Prostate gland (tissue), 2 donors: ENCODE measurements at regions not wholly inside any gene's neighbourhood (a gene's known extent, or its start where the extent isn't known, plus 50 kb on each side); places are given as distances from the start of the nearest gene placed in this dataset.

Source experiments
- DNase-seq: peaks from one replicate; pipeline ENCODE4 v3.0.0-alpha.2; 2019; ENCODE audit warnings: low spot score
- H3K27ac ChIP-seq, 2 donors: fragments of 200-600 bp; sonication (generic); 2 replicates each; pipeline ENCODE4 v1.5.1; 2017 to 2019
- H3K27me3 ChIP-seq: fragments of 200-600 bp; sonication (generic); replicated peaks from 2 replicates; pipeline ENCODE4 v1.5.1; 2019; ENCODE audit not compliant: insufficient read depth
- H3K36me3 ChIP-seq, 2 donors: fragments of 200-600 bp; sonication (generic); 1 replicate in 1 of 2; 2 replicates in 1 of 2; pipeline versions ENCODE4 v1.5.1 to v1.8.1; 2017 to 2019
- H3K4me1 ChIP-seq: fragments of 200-600 bp; sonication (generic); replicated peaks from 2 replicates; pipeline ENCODE4 v1.5.1; 2019
- H3K4me3 ChIP-seq, 2 donors: fragments of 200-600 bp; sonication (generic); 2 replicates each; pipeline ENCODE4 v1.5.1; 2017 to 2019
- H3K9me3 ChIP-seq: fragments of 200-600 bp; sonication (generic); 2 replicates; pipeline ENCODE4 v1.5.1; 2017
- CTCF ChIP-seq, 4 experiments: fragments of 200-600 bp in 2 of 4; fragments of 450-650 bp in 2 of 4; sonication (generic) in 2 of 4; IDR thresholded peaks; 1 replicate in 3 of 4; 2 replicates in 1 of 4; pipeline ENCODE4 v1.5.1; 2016 to 2019; ENCODE audit warnings: antibody characterized with exemption in 4 of 4, mild to moderate bottlenecking in 2 of 4, moderate library complexity in 2 of 4
- POLR2A ChIP-seq: fragments of 450-650 bp; IDR thresholded peaks from one replicate; pipeline ENCODE4 v1.6.1; 2016; ENCODE audit warnings: antibody characterized with exemption, mild to moderate bottlenecking
- POLR2AphosphoS5 ChIP-seq: sonication (generic); formaldehyde crosslinking; IDR thresholded peaks from one replicate; pipeline ENCODE4 v1.6.1; 2017; ENCODE audit warnings: antibody characterized with exemption
- WGBS: methylation state at CpG from one replicate; pipeline ENCODE4 v1.1.5; 2018; 5-methylcytosine and 5-hydroxymethylcytosine counted together
- intact Hi-C: fragments of 100-400 bp; cut with DNase I; formaldehyde crosslinking; loops from one replicate; pipeline ENCODE4 v1.14.2; 2022

DNA sequence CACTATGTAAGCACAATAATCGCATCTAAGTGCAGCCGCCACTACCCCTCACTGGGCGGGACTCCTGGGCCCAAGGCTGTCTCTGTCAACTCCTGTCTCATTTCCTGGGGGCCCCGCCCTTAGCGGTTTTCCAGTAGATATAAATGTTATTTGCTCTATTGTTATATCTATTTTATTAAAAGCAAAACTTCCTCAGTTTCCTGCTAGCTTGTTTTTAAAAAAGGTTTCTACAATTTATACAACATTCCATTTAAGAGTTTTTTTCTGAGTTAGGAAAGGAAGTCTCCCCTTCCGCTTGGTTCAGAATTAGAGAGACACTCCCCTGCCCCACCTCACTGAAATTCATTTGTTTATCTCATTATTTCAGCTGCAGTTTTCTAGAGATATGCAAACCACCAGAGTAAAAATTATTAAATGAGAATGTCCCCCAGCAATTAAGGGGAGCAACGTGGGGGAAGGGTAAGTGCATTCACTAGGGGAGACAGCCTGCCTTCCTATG lies 82.7 kb downstream of the RAMP3 start:
- DNase-seq: no peak
- TF ChIP-seq POLR2AphosphoS5: no peak
- no peaks in the 10 kb centered on the region for H3K9me3 ChIP-seq
- no peak overlapping the region for H3K27ac ChIP-seq
- intact Hi-C loops: no loop called here
- WGBS: 68% methylated on average over 7 of the region's 7 CpGs
- no peak overlapping the region for H3K4me3 ChIP-seq
- H3K27me3 ChIP-seq: no peaks in the 10 kb centered on the region
- no peaks in the 10 kb centered on the region for H3K4me1 ChIP-seq
- H3K36me3 ChIP-seq: no peaks in the 10 kb centered on the region

GRCh38 chr7:45240926-45241325 lies 83.3 kb downstream of the RAMP3 start:
- no peaks in the 10 kb centered on the region for H3K4me1 ChIP-seq
- 81% methylated on average over 4 of the region's 4 CpGs for WGBS
- no peak for DNase-seq
- no peaks in the 10 kb centered on the region for H3K36me3 ChIP-seq
- no peaks in the 10 kb centered on the region for H3K9me3 ChIP-seq
- intact Hi-C loops: no loop called here
- H3K27ac ChIP-seq: no peak overlapping the region
- H3K4me3 ChIP-seq: no peak overlapping the region
- peaks cover 4% of the 10 kb centered on the region for H3K27me3 ChIP-seq
- TF ChIP-seq CTCF (IDR thresholded peaks at IDR 0.05) (no peak), POLR2A (no peak), POLR2AphosphoS5 (no peak)

DNA sequence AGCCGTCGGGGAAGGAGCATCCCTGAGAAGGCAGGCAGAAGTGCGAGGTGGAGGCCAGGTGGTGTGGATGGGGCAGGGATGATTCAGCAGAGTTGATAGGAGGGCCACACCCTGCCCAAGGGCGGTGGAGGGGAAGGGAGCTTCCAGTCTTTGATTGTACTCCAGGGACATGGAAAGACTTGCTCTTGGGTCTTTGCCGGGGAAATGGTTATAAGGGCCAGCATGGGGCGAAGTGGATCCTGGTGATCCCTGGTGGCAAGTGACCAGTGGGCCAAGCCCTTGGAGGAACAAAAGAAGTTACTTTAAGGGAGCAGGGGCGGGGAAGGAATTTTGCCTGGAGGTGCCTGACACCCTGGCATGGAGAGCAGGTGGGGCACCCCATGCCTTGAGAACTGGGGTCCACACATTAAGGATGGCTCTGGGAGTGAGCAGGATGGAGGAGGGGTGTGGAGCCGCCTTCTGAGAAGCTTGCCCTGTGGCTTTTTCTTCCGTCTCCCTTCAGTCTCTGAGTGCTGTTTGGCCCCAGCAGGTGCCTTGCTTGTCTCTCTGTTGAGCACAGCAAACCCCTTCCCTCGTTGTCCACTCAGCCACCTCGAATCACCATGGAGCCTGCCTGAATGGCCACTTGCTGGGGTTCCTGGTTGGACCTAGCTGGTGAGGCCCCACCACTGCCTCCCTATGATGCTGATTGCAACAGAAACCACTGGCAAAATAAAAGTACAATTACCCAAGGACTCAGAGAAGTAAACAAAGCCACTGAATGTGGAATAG lies 83.9 kb downstream of the RAMP3 start:
- Histone ChIP-seq H3K4me1 (no peaks in the 10 kb centered on the region), H3K4me3 (no peak overlapping the region), H3K9me3 (no peaks in the 10 kb centered on the region), H3K36me3 (no peaks in the 10 kb centered on the region), H3K27me3 (peaks cover 5% of the 10 kb centered on the region), H3K27ac (no peak overlapping the region)
- DNase-seq: no peak
- intact Hi-C loops: no loop called here
- TF ChIP-seq POLR2A (no peak), POLR2AphosphoS5 (no peak), CTCF (IDR thresholded peaks at IDR 0.05) (no peak)
- 75% methylated on average over 11 of the region's 11 CpGs for WGBS

DNA sequence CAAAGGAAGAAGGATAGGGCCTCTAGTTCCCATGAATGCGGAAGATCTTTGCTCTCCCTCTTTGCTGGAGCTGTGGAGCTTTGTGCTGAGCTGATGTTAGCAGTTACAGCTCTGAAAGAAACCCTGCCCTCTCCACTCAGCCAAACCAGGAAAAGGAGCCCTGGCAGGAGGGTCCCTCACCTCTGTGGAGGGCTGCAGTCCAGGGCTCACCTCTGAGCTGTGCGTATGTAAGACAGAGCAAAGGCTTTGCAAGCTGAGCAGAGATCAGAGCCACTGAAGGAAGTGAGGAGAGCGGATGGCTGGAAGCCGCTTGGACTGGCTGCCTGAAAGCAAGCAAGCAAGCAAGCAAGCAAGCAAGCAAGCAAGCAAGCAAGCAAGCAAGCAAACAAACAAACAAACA lies 84.7 kb downstream of the RAMP3 start:
- no peaks in the 10 kb centered on the region for H3K36me3 ChIP-seq
- H3K27ac ChIP-seq: no peak overlapping the region
- H3K4me3 ChIP-seq: no peak overlapping the region
- 79% methylated on average over 4 of the region's 4 CpGs for WGBS
- intact Hi-C loops: no loop called here
- H3K27me3 ChIP-seq: peaks cover 5% of the 10 kb centered on the region
- H3K9me3 ChIP-seq: no peaks in the 10 kb centered on the region
- no peaks in the 10 kb centered on the region for H3K4me1 ChIP-seq
- no peak for DNase-seq
- TF ChIP-seq POLR2AphosphoS5 (no peak), POLR2A (no peak), CTCF (IDR thresholded peaks at IDR 0.05) (no peak)

GRCh38 chr7:45242698-45243097 lies 85.1 kb downstream of the RAMP3 start:
- no peak overlapping the region for H3K4me3 ChIP-seq
- no peak for TF ChIP-seq POLR2AphosphoS5
- TF ChIP-seq CTCF (IDR thresholded peaks at IDR 0.05): no peak
- no peak for TF ChIP-seq POLR2A
- H3K27ac ChIP-seq: no peak overlapping the region
- WGBS: 73% methylated on average over 3 of the region's 3 CpGs
- no peaks in the 10 kb centered on the region for H3K4me1 ChIP-seq
- DNase-seq: no peak
- intact Hi-C loops: no loop called here
- H3K27me3 ChIP-seq: peaks cover 5% of the 10 kb centered on the region
- no peaks in the 10 kb centered on the region for H3K36me3 ChIP-seq
- H3K9me3 ChIP-seq: no peaks in the 10 kb centered on the region
